Right lobe of liver (tissue), 6 donors: ENCODE measurements at regions not wholly inside any gene's neighbourhood (a gene's known extent, or its start where the extent isn't known, plus 50 kb on each side); places are given as distances from the start of the nearest gene placed in this dataset.
"Not testable (repeated sequence)": the region's sequence is repeated elsewhere in the genome, so short reads cannot be mapped to it uniquely, and the experiment has no call there.

ENCODE experiments used
- ATAC-seq, 4 donors: fragments of 200-7000 bp; cut with Tn5 transposase; one replicate each; pipeline ENCODE4 v1.9.1; 2020; ENCODE audit warnings: mild to moderate bottlenecking in 4 of 4, moderate library complexity in 4 of 4
- DNase-seq, 3 donors: peaks; one replicate each; pipeline ENCODE4 v3.0.0-alpha.2; 2020
- H3K27ac ChIP-seq, 3 donors: fragments of 200-600 bp; one replicate each; pipeline ENCODE4 v1.8.0; 2022
- H3K27me3 ChIP-seq, 2 donors: fragments of 200-600 bp; one replicate each; pipeline ENCODE4 v1.8.0; 2022
- H3K36me3 ChIP-seq, 4 donors: fragments of 200-600 bp; sonication (generic) in 1 of 4; one replicate each; pipeline versions ENCODE4 v1.5.1 to v1.8.0; 2017 to 2022; ENCODE audit warnings: control low read depth in 1 of 4
- H3K4me1 ChIP-seq, 4 donors: fragments of 200-600 bp; sonication (generic) in 1 of 4; one replicate each; pipeline versions ENCODE4 v1.5.1 to v1.8.0; 2017 to 2022; ENCODE audit warnings: control low read depth in 1 of 4
- H3K4me3 ChIP-seq, 3 donors: fragments of 200-600 bp; one replicate each; pipeline ENCODE4 v1.8.0; 2022
- H3K9me3 ChIP-seq, 4 donors: fragments of 200-600 bp; sonication (generic) in 1 of 4; one replicate each; pipeline versions ENCODE4 v1.5.1 to v1.8.0; 2017 to 2022; ENCODE audit warnings: control low read depth in 1 of 4
- CTCF ChIP-seq, 4 donors: fragments of 200-600 bp in 3 of 4; fragments of 450-650 bp in 1 of 4; IDR thresholded peaks; one replicate each; pipeline versions ENCODE4 v1.5.1 to v1.8.0; 2016 to 2022; ENCODE audit warnings: antibody characterized with exemption in 4 of 4, mild to moderate bottlenecking in 2 of 4
- POLR2A ChIP-seq: fragments of 450-650 bp; IDR thresholded peaks from one replicate; pipeline ENCODE4 v1.6.1; 2017; ENCODE audit warnings: antibody characterized with exemption, mild to moderate bottlenecking
- WGBS: methylation state at CpG from one replicate; pipeline ENCODE4 v1.1.6; 2018; ENCODE audit warnings: low coverage, low lambda C conversion rate; ENCODE audit not compliant: insufficient coverage; ENCODE audit errors: missing lambda C conversion rate; 5-methylcytosine and 5-hydroxymethylcytosine counted together
- intact Hi-C, 2 donors: fragments of 100-400 bp; cut with DNase I; formaldehyde crosslinking; loops; one replicate each; pipeline versions ENCODE4 v1.11.2 to v1.14.1; 2022
- donor health status: DM: no; HTN: yes; CAD: no.
- donor health status: DM: no; HTN: no; CAD: no.
- donor health status: DM: no; HTN: no; CAD: no.
- donor health status: DM: no; HTN: yes; CAD: no.
- donor health status: DM: no; HTN: yes; CAD: no.

DNA sequence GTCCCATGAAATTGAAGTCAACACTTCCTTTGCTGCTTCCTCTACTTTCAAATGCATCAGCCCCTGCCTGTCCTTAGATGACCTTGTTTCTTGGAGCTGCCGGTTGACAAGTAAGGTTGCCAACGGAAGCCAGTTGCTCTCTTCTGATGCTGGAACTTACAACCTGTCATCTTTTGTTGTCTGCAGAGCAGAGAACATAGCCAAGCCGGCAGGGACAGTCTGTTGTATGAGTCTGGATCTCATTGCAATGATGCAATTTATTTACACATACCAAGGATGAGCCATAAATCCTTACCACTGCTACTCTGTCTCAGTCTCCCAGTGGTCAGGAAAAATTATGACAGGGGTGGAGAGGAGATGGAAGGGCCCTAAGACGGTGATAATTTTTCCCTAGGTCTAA, 151.4 kb downstream of the BLID start:
- Histone ChIP-seq H3K27ac (no peak overlapping the region), H3K27me3 (no peaks in the 10 kb centered on the region), H3K4me3 (no peak overlapping the region), H3K36me3 (no peaks in the 10 kb centered on the region), H3K4me1 (no peaks in the 10 kb centered on the region), H3K9me3 (no peaks in the 10 kb centered on the region)
- intact Hi-C loops: no loop called here
- no peak for ATAC-seq
- WGBS: 39% methylated on average over 4 of the region's 4 CpGs
- no peak for DNase-seq
- no peak for TF ChIP-seq CTCF (IDR thresholded peaks at IDR 0.05)
- no peak for TF ChIP-seq POLR2A

- intact Hi-C loops: not testable (repeated sequence)
These were observed 152.2 kb downstream of the BLID start for GRCh38 chr11:121963846-121964245.

DNA sequence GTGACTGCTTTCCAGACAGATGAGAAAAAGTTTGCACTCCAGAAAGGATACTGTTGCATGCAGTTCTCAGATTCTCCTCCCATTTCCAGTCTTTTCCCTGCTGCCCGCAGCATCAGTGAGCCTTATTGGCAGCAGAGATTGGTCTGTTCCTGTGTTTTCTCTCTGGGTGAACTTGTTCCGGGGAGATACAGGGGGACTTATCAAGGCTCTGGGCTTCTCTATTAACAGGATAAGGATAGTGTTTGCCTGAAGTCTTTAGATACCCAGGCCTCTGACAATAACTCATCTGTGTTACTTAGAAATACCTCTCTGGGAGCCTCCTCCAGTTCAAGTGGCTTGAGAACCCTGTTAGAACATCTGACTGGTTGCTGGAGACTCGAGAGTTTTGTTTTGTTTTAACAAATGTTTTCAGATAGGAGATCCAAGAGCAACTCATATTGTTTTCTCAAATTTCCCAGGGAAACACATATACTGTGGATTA, 154.7 kb downstream of the BLID start:
- ATAC-seq: no peak
- H3K9me3 ChIP-seq: no peaks in the 10 kb centered on the region
- intact Hi-C loops: no loop called here
- H3K27ac ChIP-seq: no peak overlapping the region
- TF ChIP-seq POLR2A: no peak
- TF ChIP-seq CTCF (IDR thresholded peaks at IDR 0.05): no peak
- no peaks in the 10 kb centered on the region for H3K4me1 ChIP-seq
- DNase-seq: no peak
- no peaks in the 10 kb centered on the region for H3K27me3 ChIP-seq
- H3K36me3 ChIP-seq: no peaks in the 10 kb centered on the region
- 52% methylated on average over 3 of the region's 3 CpGs for WGBS
- no peak overlapping the region for H3K4me3 ChIP-seq

More at GRCh38 chr11:121963846-121964245, 152.2 kb downstream of the BLID start:
- not testable (repeated sequence) for H3K4me3 ChIP-seq, H3K9me3 ChIP-seq, H3K4me1 ChIP-seq, H3K27ac ChIP-seq, H3K36me3 ChIP-seq, H3K27me3 ChIP-seq, ATAC-seq, DNase-seq
- WGBS: 90% methylated on average over 3 of the region's 3 CpGs

- no peaks in the 10 kb centered on the region for H3K4me1 ChIP-seq
- no peak overlapping the region for H3K4me3 ChIP-seq
- intact Hi-C loops: no loop called here
- no peak overlapping the region for H3K27ac ChIP-seq
- no peaks in the 10 kb centered on the region for H3K9me3 ChIP-seq
- ATAC-seq: peak in 1 of 4 donors; percentile 15
- H3K27me3 ChIP-seq: no peaks in the 10 kb centered on the region
- WGBS: 41% methylated on average over 5 of the region's 5 CpGs
- H3K36me3 ChIP-seq: no peaks in the 10 kb centered on the region
- TF ChIP-seq CTCF (IDR thresholded peaks at IDR 0.05) (no peak), POLR2A (no peak)
- DNase-seq: no peak
These were observed 157.1 kb downstream of the BLID start for GRCh38 chr11:121958971-121959325.

DNA sequence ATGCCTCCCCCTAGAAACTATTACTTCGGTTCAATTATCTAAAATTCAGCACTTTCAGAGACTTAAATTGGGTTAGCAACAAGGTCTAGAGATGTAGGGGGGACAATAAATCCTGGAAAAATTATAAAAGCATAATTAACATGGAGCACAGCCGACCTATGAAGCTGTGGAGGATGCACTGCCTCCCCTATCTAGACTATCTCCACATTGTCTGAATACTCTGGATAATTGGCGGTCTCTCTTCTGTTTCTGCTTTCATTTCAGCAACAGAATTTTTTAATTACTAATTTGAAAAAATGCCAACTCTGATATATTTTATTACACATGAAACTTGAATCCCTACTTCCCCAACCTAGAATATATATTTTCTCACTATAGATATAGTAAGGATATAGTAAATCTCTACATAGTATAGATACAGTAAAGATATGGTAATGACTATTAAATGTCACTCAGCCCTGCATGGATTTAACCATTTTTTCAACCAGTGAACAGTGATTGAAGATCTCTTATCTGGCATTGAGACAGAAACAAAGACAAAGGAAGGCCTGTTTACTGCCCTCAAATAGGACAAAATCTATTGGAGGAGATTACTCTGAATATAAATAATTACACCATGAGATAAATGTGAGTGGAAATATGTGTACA, 157.6 kb downstream of the BLID start:
- no peaks in the 10 kb centered on the region for H3K27me3 ChIP-seq
- no peaks in the 10 kb centered on the region for H3K36me3 ChIP-seq
- DNase-seq (no peak), ATAC-seq (no peak)
- no peak overlapping the region for H3K27ac ChIP-seq
- H3K4me1 ChIP-seq: peaks cover 0 to 2% (median 0%) of the 10 kb centered on the region in 4 donors
- TF ChIP-seq CTCF (IDR thresholded peaks at IDR 0.05) (no peak), POLR2A (no peak)
- intact Hi-C loops: no loop called here
- no peak overlapping the region for H3K4me3 ChIP-seq
- 91% methylated on average over 3 of the region's 3 CpGs for WGBS
- no peaks in the 10 kb centered on the region for H3K9me3 ChIP-seq
